Calu3 (cell line): ENCODE measurements at regions not wholly inside any gene's neighbourhood (a gene's known extent, or its start where the extent isn't known, plus 50 kb on each side); places are given as distances from the start of the nearest gene placed in this dataset.

Source experiments
- BruUV-seq: library from RNA; stranded (reverse); fragments of 400-500 nt; replicated peaks from 2 replicates; lab custom pipeline; 2021; lab: Mats Ljungman, UMichigan
- CTCF ChIA-PET: fragments of 300-600 bp; sonication (Branson Sonifier 250); formaldehyde crosslinking; loops from one replicate; lab custom pipeline; 2022; ENCODE audit warnings: antibody characterized with exemption; lab: Charles Lee
- DNase-seq: peaks from one replicate; pipeline ENCODE4 v3.0.0; 2022
- H3K27ac Mint-ChIP-seq: one replicate; pipeline ENCODE4 v1.8.0; 2022; ENCODE audit warnings: mixed read lengths; ENCODE audit not compliant: unreplicated experiment
- H3K27me3 Mint-ChIP-seq: one replicate; pipeline ENCODE4 v1.8.0; 2022; ENCODE audit warnings: mixed read lengths; ENCODE audit not compliant: unreplicated experiment
- H3K36me3 Mint-ChIP-seq: one replicate; pipeline ENCODE4 v1.8.0; 2022; ENCODE audit warnings: mild to moderate bottlenecking, moderate library complexity, mixed read lengths; ENCODE audit not compliant: insufficient read depth, unreplicated experiment
- H3K4me1 Mint-ChIP-seq: one replicate; pipeline ENCODE4 v1.8.0; 2022; ENCODE audit warnings: mild to moderate bottlenecking, low read depth, mixed read lengths; ENCODE audit not compliant: unreplicated experiment
- H3K4me3 Mint-ChIP-seq: one replicate; pipeline ENCODE4 v1.8.0; 2022; ENCODE audit warnings: mild to moderate bottlenecking, low read depth, moderate library complexity, mixed read lengths; ENCODE audit not compliant: unreplicated experiment
- H3K9me3 Mint-ChIP-seq: one replicate; pipeline ENCODE4 v1.8.0; 2022; ENCODE audit warnings: low read depth, mixed read lengths; ENCODE audit not compliant: unreplicated experiment
- intact Hi-C: fragments of 100-400 bp; cut with micrococcal nuclease; formaldehyde crosslinking; loops from one replicate; pipeline ENCODE4 v1.10.0; 2022; ENCODE audit not compliant: unreplicated experiment
- TF ChIP-seq, protein P1 (sequence below): fragments of 200-600 bp; IDR thresholded peaks from one replicate; pipeline ENCODE4 v1.8.0; 2022; ENCODE audit warnings: antibody characterized with exemption; ENCODE audit not compliant: unreplicated experiment

DNA sequence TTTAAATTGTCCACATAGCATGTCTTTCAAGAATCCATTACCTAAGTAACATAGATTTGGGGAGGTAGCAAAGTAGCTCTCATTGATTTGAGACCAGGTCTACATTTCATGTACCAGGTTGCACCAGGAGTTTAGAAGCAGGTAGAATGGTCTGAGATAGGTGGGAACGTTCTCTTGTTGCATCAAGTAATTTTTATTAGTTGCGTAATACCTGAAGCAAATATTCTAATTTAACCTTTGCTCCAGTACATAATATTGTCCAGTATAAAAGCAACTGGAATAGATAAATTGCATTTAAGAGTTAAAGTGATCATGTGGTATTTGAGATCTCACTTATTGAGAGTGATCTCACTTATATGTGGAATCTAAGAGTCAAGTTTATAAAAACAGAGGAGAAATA is 597.1 kb upstream of the PRMT6 start:
- intact Hi-C loops = no loop called here
- no peak overlapping the region for H3K27ac Mint-ChIP-seq
- peaks cover 3% of the 10 kb centered on the region for H3K9me3 Mint-ChIP-seq
- BruUV-seq = no TSS peak
- TF ChIP-seq, protein P1, sequence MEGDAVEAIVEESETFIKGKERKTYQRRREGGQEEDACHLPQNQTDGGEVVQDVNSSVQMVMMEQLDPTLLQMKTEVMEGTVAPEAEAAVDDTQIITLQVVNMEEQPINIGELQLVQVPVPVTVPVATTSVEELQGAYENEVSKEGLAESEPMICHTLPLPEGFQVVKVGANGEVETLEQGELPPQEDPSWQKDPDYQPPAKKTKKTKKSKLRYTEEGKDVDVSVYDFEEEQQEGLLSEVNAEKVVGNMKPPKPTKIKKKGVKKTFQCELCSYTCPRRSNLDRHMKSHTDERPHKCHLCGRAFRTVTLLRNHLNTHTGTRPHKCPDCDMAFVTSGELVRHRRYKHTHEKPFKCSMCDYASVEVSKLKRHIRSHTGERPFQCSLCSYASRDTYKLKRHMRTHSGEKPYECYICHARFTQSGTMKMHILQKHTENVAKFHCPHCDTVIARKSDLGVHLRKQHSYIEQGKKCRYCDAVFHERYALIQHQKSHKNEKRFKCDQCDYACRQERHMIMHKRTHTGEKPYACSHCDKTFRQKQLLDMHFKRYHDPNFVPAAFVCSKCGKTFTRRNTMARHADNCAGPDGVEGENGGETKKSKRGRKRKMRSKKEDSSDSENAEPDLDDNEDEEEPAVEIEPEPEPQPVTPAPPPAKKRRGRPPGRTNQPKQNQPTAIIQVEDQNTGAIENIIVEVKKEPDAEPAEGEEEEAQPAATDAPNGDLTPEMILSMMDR = no peak
- H3K27me3 Mint-ChIP-seq = no peaks in the 10 kb centered on the region
- no peak overlapping the region for H3K4me3 Mint-ChIP-seq
- H3K36me3 Mint-ChIP-seq = no peaks in the 10 kb centered on the region
- no peak for DNase-seq
- no peaks in the 10 kb centered on the region for H3K4me1 Mint-ChIP-seq
- CTCF ChIA-PET = no interaction called here

- CTCF ChIA-PET = no interaction called here
- Mint-ChIP-seq H3K27ac (no peak overlapping the region), H3K9me3 (no peaks in the 10 kb centered on the region), H3K27me3 (no peaks in the 10 kb centered on the region), H3K36me3 (no peaks in the 10 kb centered on the region), H3K4me3 (no peak overlapping the region), H3K4me1 (no peaks in the 10 kb centered on the region)
- no TSS peak for BruUV-seq
- DNase-seq = no peak
- TF ChIP-seq, protein P1 = no peak
- intact Hi-C loops = no loop called here
These were observed 590.8 kb upstream of the PRMT6 start for GRCh38 chr1:106465666-106466065.

- Mint-ChIP-seq H3K36me3 (no peaks in the 10 kb centered on the region), H3K9me3 (peaks cover 11% of the 10 kb centered on the region), H3K27me3 (no peaks in the 10 kb centered on the region), H3K27ac (no peak overlapping the region), H3K4me3 (no peak overlapping the region), H3K4me1 (no peaks in the 10 kb centered on the region)
- no peak for DNase-seq
- intact Hi-C loops = no loop called here
- CTCF ChIA-PET = no interaction called here
- TF ChIP-seq, protein P1 = no peak
- no TSS peak for BruUV-seq
These were observed 575.8 kb upstream of the PRMT6 start for GRCh38 chr1:106480629-106481028.

- Mint-ChIP-seq H3K36me3 (no peaks in the 10 kb centered on the region), H3K27me3 (no peaks in the 10 kb centered on the region), H3K4me3 (no peak overlapping the region), H3K9me3 (peaks cover 9% of the 10 kb centered on the region), H3K27ac (no peak overlapping the region), H3K4me1 (no peaks in the 10 kb centered on the region)
- TF ChIP-seq, protein P1 = no peak
- DNase-seq = no peak
- intact Hi-C loops = no loop called here
- no TSS peak for BruUV-seq
- CTCF ChIA-PET = no interaction called here
These were observed 563.6 kb upstream of the PRMT6 start for GRCh38 chr1:106492880-106493279.
